DMS153 treated with DMSO at 0.1 percent for 48 hours (cell line): ENCODE measurements at regions not wholly inside any gene's neighbourhood (a gene's known extent, or its start where the extent isn't known, plus 50 kb on each side); places are given as distances from the start of the nearest gene placed in this dataset.

Experiments used
- DNase-seq: peaks from one replicate; lab custom pipeline; 2025; ENCODE audit not compliant: unreplicated experiment; lab: John Stamatoyannopoulos, UW

DNA sequence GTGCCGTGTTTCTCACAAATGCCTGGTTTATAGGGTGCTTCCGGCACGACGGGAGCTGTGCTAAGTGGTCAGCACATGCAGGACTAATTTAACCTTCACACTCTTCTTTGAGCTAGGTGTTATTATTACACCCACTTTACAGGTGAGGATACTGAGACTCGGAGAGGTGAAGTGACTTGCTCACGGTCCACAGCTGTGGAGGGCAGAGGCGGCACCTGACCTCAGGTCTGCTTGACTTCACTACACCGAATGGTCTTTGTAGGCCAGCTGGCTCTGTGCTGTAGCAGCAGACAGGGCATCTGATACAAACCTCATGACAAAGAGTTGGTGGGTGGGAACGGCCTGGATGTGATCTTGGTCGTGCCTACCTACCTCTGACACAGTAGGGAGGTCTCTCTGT lies 102.0 kb upstream of the BOD1 start:
- DNase-seq = no peak

DNA sequence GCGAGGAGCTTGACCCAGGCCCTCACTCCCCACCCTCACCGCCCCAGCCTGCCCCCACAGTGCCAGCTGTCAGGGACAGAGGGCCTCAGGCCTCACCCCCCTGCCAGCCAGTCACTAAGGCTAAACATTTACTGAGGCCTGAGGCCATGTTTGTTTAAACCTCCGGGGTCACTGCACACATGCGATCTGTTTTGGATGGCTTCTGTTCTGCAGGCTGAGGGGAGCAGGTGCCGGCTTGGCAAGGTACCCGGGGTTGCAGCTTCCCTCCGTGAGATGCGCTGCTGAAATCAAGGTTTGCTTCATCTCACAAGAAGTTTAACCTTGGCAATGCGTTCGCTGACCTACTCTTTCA lies 103.3 kb upstream of the BOD1 start:
- DNase-seq = no peak

DNA sequence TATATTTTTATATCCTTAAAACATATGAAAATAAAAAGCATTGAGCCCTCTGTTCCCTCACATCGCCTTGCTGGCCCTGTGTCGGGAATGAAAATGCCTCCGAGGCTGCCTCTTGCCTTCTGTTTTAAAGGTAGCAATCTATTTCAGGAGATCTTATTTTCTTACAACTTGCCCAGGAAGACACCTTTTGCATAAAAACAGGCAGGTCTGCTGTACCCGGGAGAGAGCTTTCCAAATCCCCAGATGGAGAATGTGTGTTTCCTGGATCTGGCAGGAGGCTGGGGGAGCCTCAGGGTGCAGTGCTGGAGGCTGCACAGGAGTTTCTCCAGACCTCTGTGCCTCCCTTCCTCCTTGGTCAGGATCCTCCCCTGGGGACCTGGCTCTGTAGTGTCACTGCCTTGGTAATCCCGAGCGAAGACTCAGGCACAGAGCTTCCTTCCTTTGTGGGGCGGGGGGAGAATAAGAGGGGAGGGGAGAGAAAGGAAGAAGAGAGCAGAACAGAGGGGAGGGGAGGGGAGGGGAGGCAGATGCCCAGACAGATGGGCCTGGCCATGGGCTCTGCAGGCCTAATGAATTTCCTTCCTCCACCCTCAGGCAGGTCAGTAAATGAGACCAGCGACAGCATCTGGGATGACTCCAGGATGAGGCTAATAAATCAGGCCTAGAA lies 104.0 kb upstream of the BOD1 start:
- no peak for DNase-seq

DNA sequence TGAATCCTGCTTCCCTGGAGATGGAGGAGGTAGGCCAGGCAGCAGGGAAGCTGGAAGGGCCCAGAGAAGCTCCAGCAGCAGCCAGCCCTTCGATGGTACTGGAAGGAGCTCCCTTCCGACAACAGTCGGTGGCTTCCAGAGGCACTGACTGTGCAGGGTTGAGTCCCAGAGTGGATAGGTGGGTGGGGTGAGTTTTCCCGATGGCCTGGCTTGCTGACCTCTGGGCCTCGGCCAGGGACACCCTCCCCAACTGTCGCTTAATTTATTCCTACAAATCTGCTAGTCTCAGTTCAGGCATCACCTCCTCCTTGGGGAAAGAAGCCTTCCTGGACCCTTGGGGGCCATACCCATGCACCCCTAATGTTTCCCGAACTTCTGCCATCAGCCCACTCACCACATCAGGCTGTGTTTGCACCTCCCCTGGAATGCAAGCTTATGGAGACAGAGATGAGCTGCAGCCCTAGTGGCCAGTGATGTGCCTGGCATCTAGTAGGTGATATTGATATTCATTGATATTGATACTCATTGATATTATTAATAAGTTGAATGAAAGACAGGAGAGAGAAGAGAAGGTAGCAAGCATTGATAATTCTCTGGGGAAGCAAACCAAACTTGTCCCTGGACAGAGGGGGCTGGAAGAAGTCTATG lies 104.6 kb upstream of the BOD1 start:
- DNase-seq = no peak

DNA sequence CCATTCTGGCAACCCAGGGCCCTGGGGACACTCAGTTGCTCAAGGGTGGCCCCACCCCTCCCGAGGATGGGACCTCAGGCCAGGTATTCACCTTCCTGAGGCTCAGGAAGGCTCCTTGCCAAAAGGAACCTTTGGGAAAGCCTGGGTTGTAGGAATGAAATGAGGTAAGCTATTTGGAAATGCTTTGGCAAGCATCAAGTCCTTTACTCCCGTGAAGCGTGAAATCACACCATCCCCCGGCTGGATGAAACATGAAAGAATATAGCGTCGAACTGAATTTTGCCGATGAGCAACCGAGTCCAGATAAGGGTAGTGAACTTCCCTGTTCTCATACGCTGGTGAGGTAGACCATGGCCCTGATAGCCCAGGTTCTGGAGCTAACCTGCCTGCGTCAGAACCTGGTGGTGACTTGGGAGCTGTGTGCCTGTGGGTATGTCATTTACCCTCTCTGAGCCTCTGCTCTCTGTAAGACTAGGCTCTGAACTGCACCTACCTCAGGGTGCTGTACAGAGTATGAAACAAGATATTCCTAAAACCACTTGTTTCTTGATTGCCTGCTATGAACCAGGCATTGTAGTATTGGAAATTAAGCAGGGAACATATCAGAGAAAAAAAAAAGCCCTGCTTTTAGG lies 105.3 kb upstream of the BOD1 start:
- no peak for DNase-seq

DNA sequence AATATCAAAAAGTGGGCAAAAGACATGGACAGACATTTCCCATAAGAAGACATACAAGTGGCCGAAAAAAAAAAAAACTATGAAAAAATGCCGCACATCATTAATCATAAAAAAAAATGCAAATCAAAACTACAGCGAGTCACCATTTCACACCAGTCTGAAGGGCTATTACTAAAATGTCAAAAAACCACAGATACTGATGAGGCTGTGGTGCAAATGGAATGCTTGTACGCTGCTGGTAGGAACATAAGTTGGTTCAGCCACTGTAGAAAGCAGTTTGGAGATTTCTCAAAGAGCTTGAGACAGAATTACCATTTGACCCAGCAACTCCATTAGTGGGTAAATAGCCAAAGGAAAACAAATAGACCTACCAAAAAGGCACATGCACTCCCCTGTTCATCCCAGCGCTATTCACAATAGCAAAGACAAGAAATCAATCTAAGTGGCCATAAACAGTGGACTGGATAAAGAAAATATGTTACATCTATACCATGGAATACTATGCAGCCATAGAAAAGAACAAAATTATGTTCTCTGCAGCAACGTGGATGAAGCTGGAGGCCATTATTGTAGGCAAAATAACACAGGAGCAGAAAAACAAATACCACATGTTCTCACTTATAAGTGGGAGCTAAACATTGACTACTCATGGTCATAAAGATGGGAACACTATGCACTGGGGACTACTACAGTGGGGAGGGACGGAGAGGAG lies 110.6 kb upstream of the BOD1 start:
- no peak for DNase-seq

DNA sequence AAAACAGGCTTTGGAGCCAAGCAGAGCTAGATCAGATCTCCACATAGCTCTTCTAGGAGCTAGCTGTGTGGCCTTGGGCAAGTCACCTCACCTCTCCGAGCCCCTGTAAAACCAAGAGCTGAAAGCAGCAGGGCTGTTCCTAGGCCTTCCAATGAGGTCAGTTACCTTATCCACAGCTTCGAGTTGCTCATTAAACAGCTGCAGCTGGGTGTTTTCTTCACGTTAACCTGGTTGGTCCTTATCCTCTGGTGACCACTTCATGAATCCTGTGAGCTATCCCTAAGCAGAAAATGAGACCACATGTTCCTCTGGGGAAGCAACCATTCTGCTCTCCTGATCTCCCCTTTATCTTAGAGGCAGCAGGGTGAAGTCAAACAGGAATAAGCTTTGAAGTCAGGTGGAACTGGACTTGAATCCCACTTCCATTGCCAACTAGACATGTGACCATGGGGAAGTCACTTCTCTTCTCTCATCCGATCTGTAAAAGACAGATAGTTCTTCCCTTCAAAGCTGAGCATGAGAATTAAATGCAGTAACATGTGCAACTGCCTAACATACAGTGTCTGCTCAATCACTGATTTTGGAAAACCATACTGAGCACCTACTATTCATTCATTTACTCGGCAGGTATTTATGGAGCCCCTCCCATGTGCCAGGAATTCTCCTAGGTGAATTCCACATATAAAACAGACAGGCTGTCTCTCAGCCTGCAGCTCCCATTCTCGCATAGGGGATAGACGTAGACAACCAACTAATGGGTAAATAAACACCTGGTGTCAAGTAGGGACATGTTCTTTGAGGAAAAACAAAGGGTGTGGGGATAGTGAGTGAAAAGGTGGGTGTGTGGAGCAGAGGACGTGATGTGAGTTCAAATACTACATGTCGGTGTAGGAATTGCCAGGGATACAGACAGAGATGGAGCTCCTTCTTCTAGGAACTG lies 111.7 kb upstream of the BOD1 start:
- DNase-seq = no peak

DNA sequence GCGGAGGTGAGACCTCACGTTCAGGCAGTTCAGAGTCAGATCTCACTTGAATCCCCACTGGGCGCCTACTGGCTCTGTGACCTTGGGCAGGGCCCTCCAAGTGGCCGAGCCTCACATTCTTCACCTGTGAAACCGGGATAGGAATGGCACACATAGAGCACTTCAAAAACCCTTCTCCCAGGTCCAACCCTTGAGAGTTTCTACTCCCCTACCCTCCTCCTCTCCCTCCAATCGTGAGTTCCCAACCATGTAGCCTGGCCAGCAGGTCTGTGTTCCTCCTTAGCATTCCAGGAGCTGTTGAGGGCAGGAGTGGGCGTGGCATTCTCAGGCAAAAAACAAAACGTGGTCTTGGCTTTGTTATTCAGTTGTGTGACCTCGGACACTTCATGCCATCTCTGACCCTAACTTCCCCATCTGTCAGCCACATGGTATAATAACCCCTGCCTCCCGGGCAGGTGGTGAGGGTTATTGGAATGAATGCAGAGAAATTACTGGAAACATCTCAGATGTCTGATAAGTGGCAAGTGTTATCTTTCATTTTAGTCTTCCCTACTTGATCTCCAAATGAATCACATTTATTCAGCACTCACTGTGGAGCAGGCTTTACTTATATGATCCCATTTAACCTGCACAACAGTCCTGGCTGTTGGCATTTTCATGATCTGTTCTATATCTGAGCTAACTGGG lies 112.8 kb upstream of the BOD1 start:
- DNase-seq = no peak

DNA sequence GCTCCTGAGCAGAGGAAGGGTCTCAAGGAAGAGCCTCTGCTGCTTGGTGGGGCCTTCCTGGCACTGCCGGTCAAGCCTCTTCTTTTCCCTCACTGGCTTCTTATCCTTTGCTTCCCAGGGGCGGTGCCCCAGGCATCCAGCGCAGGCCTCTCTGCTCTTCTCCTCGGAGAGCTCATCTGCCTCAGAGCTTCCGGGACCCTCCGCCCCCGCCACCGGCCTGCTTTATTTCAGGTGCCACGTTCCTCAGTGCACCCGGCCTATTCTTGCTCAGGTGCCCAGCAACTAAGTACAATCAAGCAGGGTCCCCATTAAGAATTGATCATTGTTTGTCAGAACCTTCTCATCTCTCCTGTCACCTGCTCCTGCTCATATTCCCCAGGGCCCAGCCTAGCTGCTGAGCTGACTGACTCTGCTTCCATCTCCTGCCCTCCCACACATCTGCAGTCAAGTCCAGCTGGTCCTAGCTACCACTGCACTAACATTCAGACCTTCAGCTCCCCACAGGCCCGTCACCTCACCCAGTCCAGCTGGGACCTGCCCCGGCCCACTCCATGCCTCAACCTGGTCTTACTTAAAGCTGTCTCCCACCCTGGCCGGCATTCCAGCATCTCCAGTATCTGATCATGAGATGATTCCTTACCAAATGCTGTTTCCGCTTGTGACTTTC lies 114.3 kb upstream of the BOD1 start:
- no peak for DNase-seq

DNA sequence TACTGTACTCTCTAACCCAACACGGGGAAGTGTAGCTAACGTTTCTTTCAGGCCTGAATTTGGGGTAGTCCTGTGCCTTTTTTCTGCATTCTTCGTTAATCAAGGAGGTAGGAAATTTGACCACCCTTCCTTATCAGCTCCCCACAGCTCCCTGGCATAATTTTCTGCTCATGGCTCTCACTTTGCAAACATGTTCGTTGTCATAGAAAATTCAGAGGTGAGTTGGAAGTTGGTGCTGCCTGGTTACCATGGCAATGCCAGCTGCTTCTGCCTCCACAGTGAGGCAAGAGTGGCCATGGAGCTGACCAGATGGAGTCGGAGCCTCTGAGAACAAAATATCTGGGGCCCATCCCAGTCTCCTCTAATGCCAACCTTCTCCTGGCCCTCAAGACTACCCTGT lies 116.6 kb upstream of the BOD1 start:
- DNase-seq = no peak

DNA sequence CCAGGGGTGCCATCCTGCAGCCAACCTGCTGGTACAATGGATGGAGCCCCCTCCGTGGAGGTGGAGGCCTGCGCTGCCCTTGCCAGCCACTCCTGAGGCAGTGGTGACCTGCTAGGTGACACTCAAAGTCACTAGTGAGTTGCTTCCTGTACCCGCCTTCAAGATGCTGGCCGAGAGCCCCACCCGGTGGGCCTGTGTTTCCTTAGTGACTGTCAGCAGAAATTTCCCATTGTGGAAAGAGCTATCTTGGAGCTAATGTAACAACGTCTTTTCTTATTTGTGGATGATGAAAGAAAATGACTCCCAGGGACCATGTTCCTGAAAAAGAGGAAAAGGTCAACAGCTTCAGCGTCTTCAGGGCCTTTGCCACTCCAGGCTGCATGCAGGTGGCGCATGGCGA lies 117.0 kb upstream of the BOD1 start:
- no peak for DNase-seq

DNA sequence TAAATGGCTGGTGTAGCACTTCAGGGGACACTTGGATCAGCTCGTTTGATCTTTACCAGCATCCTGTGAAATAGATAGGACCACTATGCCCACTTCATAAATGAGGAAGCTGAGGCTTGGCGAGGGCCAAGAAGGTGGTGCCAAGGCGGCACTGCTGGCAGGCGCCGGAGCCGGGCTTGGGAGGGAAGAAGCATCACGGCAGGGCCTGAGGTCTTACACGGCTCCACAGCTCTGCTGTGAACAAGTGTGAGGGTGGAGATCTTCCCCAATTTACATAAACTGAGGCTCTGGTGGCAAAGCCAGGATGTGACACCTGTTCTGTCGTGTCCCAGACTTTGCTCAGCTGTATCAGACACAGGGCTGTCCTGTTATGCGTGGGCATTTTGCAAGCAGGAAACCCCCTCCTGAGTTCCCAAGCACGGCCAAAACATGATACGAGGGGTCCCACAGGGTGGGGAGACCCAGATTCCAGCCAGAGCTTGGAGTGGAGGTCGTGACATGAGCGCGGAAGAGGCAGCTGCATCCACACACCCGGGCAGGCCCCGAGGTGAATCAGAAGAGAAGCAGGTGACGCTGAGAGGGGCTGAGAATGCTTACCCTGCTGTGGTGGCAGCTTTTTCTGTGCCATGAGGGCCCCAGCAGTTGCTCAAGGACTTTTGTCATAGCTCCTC lies 117.5 kb upstream of the BOD1 start:
- DNase-seq = no peak

DNA sequence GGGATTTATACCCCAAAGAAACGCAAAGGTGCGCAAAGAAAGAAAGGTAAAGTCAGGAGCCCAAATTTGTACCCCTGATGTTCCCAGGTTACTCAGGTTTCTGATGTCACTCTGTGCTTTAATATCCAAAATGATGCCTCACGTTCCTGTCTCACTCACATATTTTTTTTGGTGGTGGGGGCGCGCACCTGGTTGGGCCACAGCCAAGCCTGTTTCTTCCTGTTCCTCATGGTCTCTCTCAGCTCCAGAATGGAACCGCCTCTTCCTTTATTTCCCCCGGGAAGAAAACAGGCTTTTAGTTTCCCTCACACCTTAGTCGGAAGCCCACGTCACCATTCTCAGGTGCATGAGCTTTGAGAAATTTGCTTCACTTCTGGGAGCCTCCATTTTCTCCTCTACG lies 118.3 kb upstream of the BOD1 start:
- no peak for DNase-seq

DNA sequence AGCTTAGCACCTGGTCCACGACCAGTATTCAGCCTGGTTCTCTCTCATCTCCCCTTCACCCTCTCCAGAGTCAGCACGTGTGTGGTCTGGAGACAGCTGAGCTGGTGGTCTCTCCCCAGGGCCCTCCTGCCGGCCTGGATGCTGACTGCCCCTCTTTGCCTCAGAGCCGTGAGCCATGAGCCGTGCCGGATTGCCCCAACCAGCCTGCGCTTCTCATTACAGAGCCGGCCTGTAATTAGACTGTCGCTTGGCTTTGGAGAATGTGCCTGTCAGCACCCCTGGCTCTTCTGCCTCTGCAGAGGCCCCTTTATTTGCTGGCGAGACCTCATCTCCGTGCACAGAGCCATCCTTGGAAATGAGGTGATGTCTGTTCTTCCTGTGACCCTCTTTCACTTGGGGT lies 118.7 kb upstream of the BOD1 start:
- no peak for DNase-seq

DNA sequence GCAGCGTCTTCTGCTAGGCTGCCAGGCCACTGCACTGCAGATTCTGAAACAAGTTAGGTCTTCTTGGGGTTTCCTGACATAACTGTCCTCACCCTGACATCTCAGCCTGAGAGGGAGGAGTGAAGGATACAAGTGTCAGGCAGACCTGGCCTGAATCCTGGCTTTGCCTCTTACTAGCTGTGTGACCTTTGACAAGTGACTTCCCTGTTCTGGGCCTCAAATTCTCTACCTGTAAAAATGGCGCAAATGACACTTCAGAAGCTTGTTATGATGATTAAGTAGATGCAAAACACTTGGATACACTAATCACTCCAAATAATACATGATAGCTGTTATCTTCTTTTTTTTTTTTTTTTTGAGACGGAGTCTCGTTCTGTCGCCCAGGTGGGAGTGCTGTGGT lies 119.2 kb upstream of the BOD1 start:
- DNase-seq = no peak

DNA sequence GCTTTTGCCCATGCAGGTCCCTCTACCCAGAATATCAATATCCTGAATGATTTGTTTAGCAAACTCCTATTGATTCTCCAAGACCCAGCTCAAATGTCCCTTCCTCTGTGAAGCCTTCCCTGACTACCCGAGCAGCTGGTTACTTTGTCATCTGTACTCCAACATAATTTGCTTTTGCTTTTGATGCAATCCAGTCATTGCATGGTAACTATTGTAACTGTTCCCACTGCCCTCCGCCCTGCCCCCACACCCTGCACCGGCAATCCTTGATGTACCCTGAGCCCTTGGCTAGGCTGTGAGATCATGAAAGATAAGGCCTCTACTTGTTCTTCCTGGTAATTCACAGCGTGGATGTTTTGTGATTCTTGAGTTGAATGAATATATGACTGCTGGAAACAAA lies 119.9 kb upstream of the BOD1 start:
- DNase-seq = no peak

DNA sequence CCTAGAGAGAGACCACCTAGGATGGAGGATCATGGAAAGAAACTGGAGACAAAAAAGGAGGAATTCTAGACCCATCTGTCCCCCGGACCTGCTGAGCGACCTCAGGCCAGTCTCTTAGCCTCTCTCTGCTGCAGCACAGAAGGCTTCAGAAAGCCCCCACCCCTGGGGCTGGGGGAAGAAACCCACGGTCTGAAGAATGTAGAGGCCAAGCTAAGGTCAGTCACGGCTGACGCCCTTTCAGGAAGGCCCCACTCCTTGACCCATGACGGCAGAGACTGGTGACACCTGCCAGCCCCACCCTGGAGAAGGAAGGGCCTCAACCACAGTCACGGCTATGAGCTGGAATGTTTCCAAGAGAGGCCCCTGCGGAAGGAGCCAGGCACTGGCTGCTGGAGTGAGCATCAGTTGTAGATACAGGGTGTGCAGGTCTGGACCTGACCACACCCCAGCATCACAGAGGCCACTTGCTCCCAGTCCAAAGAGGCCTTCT lies 120.5 kb upstream of the BOD1 start:
- DNase-seq = peak; percentile 13

DNA sequence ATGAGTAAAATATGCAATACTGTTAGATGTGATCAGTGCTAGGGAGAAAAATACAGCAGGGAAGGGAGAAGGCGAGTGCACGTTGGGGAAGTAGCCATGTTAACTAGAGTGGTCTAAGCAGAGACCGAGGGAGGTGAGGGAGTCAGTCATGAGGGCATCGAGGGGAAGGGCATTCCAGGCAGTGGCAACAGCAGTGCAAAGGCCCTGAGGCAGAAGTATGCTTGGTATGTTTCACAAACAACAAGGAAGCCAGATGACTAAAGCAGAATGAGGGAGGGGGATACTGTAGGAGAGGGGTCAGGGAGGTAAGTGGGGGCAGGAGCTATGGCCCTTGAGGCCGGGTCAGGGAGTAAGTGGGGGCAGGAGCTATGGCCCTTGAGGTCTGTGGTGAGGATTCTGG lies 123.3 kb upstream of the BOD1 start:
- no peak for DNase-seq

DNA sequence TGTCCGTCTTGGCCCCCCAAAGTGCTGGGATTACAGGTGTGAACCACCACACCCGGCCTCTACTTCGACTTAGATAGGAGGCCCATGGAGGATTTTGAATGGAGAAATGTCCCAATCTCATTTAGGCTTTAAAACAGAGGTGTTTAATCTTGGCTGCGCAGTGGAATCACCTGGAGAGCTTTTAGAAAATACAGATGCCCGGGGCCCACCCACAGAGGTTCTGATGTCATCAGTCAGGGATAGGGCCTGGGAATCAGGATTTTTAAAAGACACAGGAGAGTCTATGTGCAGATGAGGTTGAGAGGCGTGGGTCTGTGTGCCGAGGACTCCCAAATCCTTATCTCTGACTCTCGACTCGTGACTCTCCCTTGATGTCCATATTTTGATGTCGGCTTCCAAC lies 124.0 kb upstream of the BOD1 start:
- no peak for DNase-seq
